Progenitor cell of endocrine pancreas (in vitro differentiated cells): ENCODE measurements at regions not wholly inside any gene's neighbourhood (a gene's known extent, or its start where the extent isn't known, plus 50 kb on each side); places are given as distances from the start of the nearest gene placed in this dataset.

ENCODE experiments used
- DNase-seq: peaks from one replicate; pipeline ENCODE4 v3.0.0; 2021; ENCODE audit warnings: low spot score; ENCODE audit not compliant: unreplicated experiment
- H3K27ac Mint-ChIP-seq: 2 replicates; pipeline ENCODE4 v1.8.0; 2021; ENCODE audit warnings: mild to moderate bottlenecking, moderate library complexity, mixed read lengths
- H3K27me3 Mint-ChIP-seq: 2 replicates; pipeline ENCODE4 v1.8.0; 2021; ENCODE audit warnings: mixed read lengths
- H3K36me3 Mint-ChIP-seq: 2 replicates; pipeline ENCODE4 v1.8.0; 2022; ENCODE audit warnings: mixed read lengths; ENCODE audit not compliant: insufficient read depth
- H3K4me1 Mint-ChIP-seq: 2 replicates; pipeline ENCODE4 v1.8.0; 2021; ENCODE audit warnings: low read depth, mixed read lengths
- H3K4me3 Mint-ChIP-seq: 2 replicates; pipeline ENCODE4 v1.8.0; 2021; ENCODE audit warnings: low read depth, mild to moderate bottlenecking, moderate library complexity, mixed read lengths
- H3K9me3 Mint-ChIP-seq: 2 replicates; pipeline ENCODE4 v1.8.0; 2021; ENCODE audit warnings: low read depth, mixed read lengths
- CTCF ChIP-seq: fragments of 200-600 bp; sonication (generic); IDR thresholded peaks from one replicate; pipeline ENCODE4 v1.5.0; 2021; ENCODE audit warnings: antibody characterized with exemption, mild to moderate bottlenecking; ENCODE audit not compliant: unreplicated experiment

DNA sequence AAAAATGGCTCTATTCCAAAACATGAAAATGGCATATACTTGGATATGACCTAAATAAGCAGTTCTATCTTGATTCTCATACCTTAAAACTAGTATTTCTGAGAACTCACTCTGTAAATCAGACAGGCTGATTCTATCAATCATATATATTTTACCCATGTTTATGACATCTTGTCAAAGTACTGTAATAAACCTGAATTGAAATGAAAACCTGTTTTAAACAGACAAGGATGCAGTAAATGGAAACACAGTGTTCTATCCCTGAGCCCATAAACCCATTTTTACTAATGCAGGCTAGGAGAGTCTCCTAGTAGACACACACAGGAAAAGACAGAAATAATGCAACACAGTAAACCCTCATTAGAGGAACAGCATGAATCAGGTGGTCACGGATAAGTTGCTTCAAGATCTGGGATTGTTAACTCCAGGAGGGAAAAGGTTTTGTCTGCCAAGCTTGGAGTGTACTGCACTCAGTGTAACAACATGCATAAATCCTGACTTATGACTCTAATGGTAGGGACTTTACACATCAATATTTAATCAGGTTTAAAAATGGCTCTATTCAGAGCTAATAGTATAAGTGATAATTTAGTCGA, 93.6 kb upstream of the CPNE8 start:
- H3K9me3 Mint-ChIP-seq: no peaks in the 10 kb centered on the region
- H3K4me3 Mint-ChIP-seq: no peak overlapping the region
- no peaks in the 10 kb centered on the region for H3K36me3 Mint-ChIP-seq
- no peak for TF ChIP-seq CTCF
- H3K4me1 Mint-ChIP-seq: no peaks in the 10 kb centered on the region
- H3K27ac Mint-ChIP-seq: no peak overlapping the region
- no peak for DNase-seq
- no peaks in the 10 kb centered on the region for H3K27me3 Mint-ChIP-seq

- no peak for DNase-seq
- no peak for TF ChIP-seq CTCF
- H3K27ac Mint-ChIP-seq: no peak overlapping the region
- H3K9me3 Mint-ChIP-seq: peaks cover 3% of the 10 kb centered on the region
- H3K36me3 Mint-ChIP-seq: no peaks in the 10 kb centered on the region
- H3K27me3 Mint-ChIP-seq: no peaks in the 10 kb centered on the region
- no peaks in the 10 kb centered on the region for H3K4me1 Mint-ChIP-seq
- no peak overlapping the region for H3K4me3 Mint-ChIP-seq
Measured at GRCh38 chr12:38995249-38995648, 89.9 kb upstream of the CPNE8 start.

- peaks cover 27% of the 10 kb centered on the region for H3K9me3 Mint-ChIP-seq
- H3K4me1 Mint-ChIP-seq: no peaks in the 10 kb centered on the region
- H3K36me3 Mint-ChIP-seq: peaks cover 4% of the 10 kb centered on the region
- H3K27me3 Mint-ChIP-seq: no peaks in the 10 kb centered on the region
- no peak overlapping the region for H3K4me3 Mint-ChIP-seq
- DNase-seq: no peak
- TF ChIP-seq CTCF: no peak
- no peak overlapping the region for H3K27ac Mint-ChIP-seq
Measured at GRCh38 chr12:38985961-38986360, 80.6 kb upstream of the CPNE8 start.

GRCh38 chr12:38984388-38984787, 79.0 kb upstream of the CPNE8 start:
- no peak overlapping the region for H3K4me3 Mint-ChIP-seq
- no peak for TF ChIP-seq CTCF

DNA sequence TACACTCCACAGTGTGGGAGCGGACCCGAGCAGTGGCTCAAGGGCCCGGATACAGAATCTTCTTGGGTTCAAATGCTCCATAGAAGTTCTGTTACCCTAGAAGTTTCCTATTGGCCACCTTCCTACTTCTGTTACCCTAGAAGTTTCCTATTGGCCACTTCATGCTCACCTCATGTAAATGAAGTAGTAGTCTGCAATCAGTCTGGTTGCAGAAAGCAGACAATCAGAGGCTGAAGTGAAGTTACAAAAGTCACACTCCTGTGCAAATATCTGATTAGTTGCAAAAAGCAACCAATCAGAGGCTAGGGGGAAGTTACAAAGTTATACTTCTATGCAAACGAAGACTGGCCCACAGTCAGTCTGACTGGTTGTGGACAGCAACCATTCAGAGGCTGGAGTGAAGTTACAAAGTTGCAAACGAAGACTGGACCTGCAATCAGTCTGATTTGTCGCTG, 77.8 kb upstream of the CPNE8 start:
- no peak overlapping the region for H3K4me3 Mint-ChIP-seq
- no peak for TF ChIP-seq CTCF
- H3K4me1 Mint-ChIP-seq: no peaks in the 10 kb centered on the region
- H3K9me3 Mint-ChIP-seq: peaks cover 24% of the 10 kb centered on the region
- H3K27ac Mint-ChIP-seq: no peak overlapping the region
- H3K27me3 Mint-ChIP-seq: no peaks in the 10 kb centered on the region
- DNase-seq: no peak
- H3K36me3 Mint-ChIP-seq: peaks cover 4% of the 10 kb centered on the region

More at GRCh38 chr12:38984388-38984787, 79.0 kb upstream of the CPNE8 start:
- Mint-ChIP-seq H3K9me3 (peaks cover 27% of the 10 kb centered on the region), H3K4me1 (no peaks in the 10 kb centered on the region), H3K36me3 (peaks cover 4% of the 10 kb centered on the region), H3K27ac (no peak overlapping the region), H3K27me3 (no peaks in the 10 kb centered on the region)
- no peak for DNase-seq
